Stomach (tissue), 8 donors: ENCODE measurements at regions not wholly inside any gene's neighbourhood (a gene's known extent, or its start where the extent isn't known, plus 50 kb on each side); places are given as distances from the start of the nearest gene placed in this dataset.

Experiments used
- DNase-seq, 2 donors: peaks; one replicate each; pipeline versions ENCODE4 v3.0.0 to v3.0.0-alpha.2; 2013 to 2019
- H3K27ac ChIP-seq, 5 donors: fragments of 200-600 bp in 4 of 5; sonication (generic) in 4 of 5; one replicate each; pipeline ENCODE4 v1.5.1; 2013 to 2019; ENCODE audit warnings: mild to moderate bottlenecking in 1 of 5, moderate library complexity in 1 of 5
- H3K27me3 ChIP-seq, 3 donors: fragments of 200-600 bp; sonication (generic); one replicate each; pipeline ENCODE4 v1.5.1; 2017 to 2019; ENCODE audit warnings: mixed run types in 1 of 3
- H3K36me3 ChIP-seq, 4 donors: fragments of 200-600 bp; sonication (generic); 1 replicate in 3 of 4; 2 replicates in 1 of 4; pipeline ENCODE4 v1.5.1; 2016 to 2019
- H3K4me1 ChIP-seq, 4 donors: fragments of 200-600 bp; sonication (generic); one replicate each; pipeline ENCODE4 v1.5.1; 2016 to 2019
- H3K4me3 ChIP-seq, 4 donors: fragments of 200-600 bp; sonication (generic) in 3 of 4; one replicate each; pipeline ENCODE4 v1.5.1; 2016 to 2019; ENCODE audit warnings: mild to moderate bottlenecking in 1 of 4
- H3K9me3 ChIP-seq, 4 donors: fragments of 200-600 bp; sonication (generic); one replicate each; pipeline ENCODE4 v1.5.1; 2016 to 2019
- CTCF ChIP-seq, 7 experiments: fragments of 450-650 bp in 4 of 7; fragments of 200-600 bp in 3 of 7; sonication (generic) in 3 of 7; IDR thresholded peaks; one replicate each; pipeline ENCODE4 v1.5.1; 2016 to 2019; ENCODE audit warnings: antibody characterized with exemption in 7 of 7, control low read depth in 2 of 7, mild to moderate bottlenecking in 1 of 7
- EP300 ChIP-seq: sonication (generic); formaldehyde crosslinking; IDR thresholded peaks from one replicate; pipeline ENCODE4 v1.6.1; 2017; ENCODE audit warnings: antibody characterized with exemption
- POLR2A ChIP-seq, 4 donors: fragments of 450-650 bp; IDR thresholded peaks; one replicate each; pipeline ENCODE4 v1.6.1; 2016; ENCODE audit warnings: antibody characterized with exemption in 4 of 4, control low read depth in 2 of 4, mild to moderate bottlenecking in 1 of 4, moderate library complexity in 1 of 4
- POLR2AphosphoS5 ChIP-seq, 3 donors: sonication (generic); formaldehyde crosslinking; IDR thresholded peaks; one replicate each; pipeline ENCODE4 v1.6.1; 2016; ENCODE audit warnings: antibody characterized with exemption in 3 of 3
- WGBS, 5 donors: extraction: QIAGEN DNeasy Blood & Tissue Kit in 3 of 5; methylation state at CpG; one replicate each; pipeline versions ENCODE4 v1.1.5 to v1.1.7; 2013 to 2018; 5-methylcytosine and 5-hydroxymethylcytosine counted together
- intact Hi-C: fragments of 100-400 bp; cut with DNase I; formaldehyde crosslinking; loops from one replicate; pipeline ENCODE4 v1.15.1; 2023; ENCODE audit warnings: low total_unique reads
- donor health status: healthy with polysubstance abuse.
- donor health status: Bipolar disorder and iron deficiency.
- donor health status: healthy.

- Histone ChIP-seq H3K4me3 (no peak overlapping the region), H3K36me3 (no peaks in the 10 kb centered on the region), H3K9me3 (peaks cover 0 to 6% (median 4%) of the 10 kb centered on the region in 4 donors), H3K27ac (no peak overlapping the region), H3K27me3 (no peaks in the 10 kb centered on the region), H3K4me1 (no peaks in the 10 kb centered on the region)
- DNase-seq: no peak
- intact Hi-C loops: no loop called here
- no peak for TF ChIP-seq CTCF (IDR thresholded peaks at IDR 0.05)
- TF ChIP-seq EP300: no peak
- TF ChIP-seq POLR2A (IDR thresholded peaks at IDR 0.05): no peak
- TF ChIP-seq POLR2AphosphoS5 (IDR thresholded peaks at IDR 0.05): no peak
Measured at GRCh38 chr12:87119713-87120112, 863.5 kb upstream of the MGAT4C start.

- H3K27ac ChIP-seq: no peak overlapping the region
Measured at GRCh38 chr12:87117526-87117925, 861.3 kb upstream of the MGAT4C start.

GRCh38 chr12:87116780-87117179, 860.6 kb upstream of the MGAT4C start:
- Histone ChIP-seq H3K36me3 (no peaks in the 10 kb centered on the region), H3K4me3 (no peak overlapping the region), H3K27me3 (no peaks in the 10 kb centered on the region), H3K4me1 (no peaks in the 10 kb centered on the region), H3K27ac (no peak overlapping the region), H3K9me3 (no peaks in the 10 kb centered on the region)
- no peak for TF ChIP-seq CTCF (IDR thresholded peaks at IDR 0.05)
- no peak for TF ChIP-seq POLR2A (IDR thresholded peaks at IDR 0.05)
- TF ChIP-seq EP300: no peak
- no peak for TF ChIP-seq POLR2AphosphoS5 (IDR thresholded peaks at IDR 0.05)
- WGBS, 5 donors: 72 to 77% (median 73%) methylated on average over 6 of the region's 6 CpGs
- intact Hi-C loops: no loop called here
- DNase-seq: no peak

More at GRCh38 chr12:87117526-87117925, 861.3 kb upstream of the MGAT4C start:
- DNase-seq: no peak
- TF ChIP-seq POLR2A (IDR thresholded peaks at IDR 0.05) (no peak), EP300 (no peak), CTCF (IDR thresholded peaks at IDR 0.05) (no peak), POLR2AphosphoS5 (IDR thresholded peaks at IDR 0.05) (no peak)
- Histone ChIP-seq H3K4me1 (no peaks in the 10 kb centered on the region), H3K36me3 (no peaks in the 10 kb centered on the region), H3K9me3 (no peaks in the 10 kb centered on the region), H3K4me3 (no peak overlapping the region), H3K27me3 (no peaks in the 10 kb centered on the region)
- intact Hi-C loops: no loop called here
- WGBS, 5 donors: 30 to 49% (median 45%) methylated on average over 1 of the region's 1 CpG

- H3K4me1 ChIP-seq: no peaks in the 10 kb centered on the region
- WGBS, 5 donors: 52 to 67% (median 58%) methylated on average over 3 of the region's 3 CpGs
- intact Hi-C loops: no loop called here
- no peak overlapping the region for H3K27ac ChIP-seq
- no peaks in the 10 kb centered on the region for H3K36me3 ChIP-seq
- TF ChIP-seq POLR2A (IDR thresholded peaks at IDR 0.05) (no peak), POLR2AphosphoS5 (IDR thresholded peaks at IDR 0.05) (no peak), EP300 (no peak), CTCF (IDR thresholded peaks at IDR 0.05) (no peak)
- H3K9me3 ChIP-seq: no peaks in the 10 kb centered on the region
- no peaks in the 10 kb centered on the region for H3K27me3 ChIP-seq
- no peak for DNase-seq
- no peak overlapping the region for H3K4me3 ChIP-seq
Measured at GRCh38 chr12:87112571-87113345, 856.6 kb upstream of the MGAT4C start.
